GM12874 (cell line): ENCODE measurements at regions not wholly inside any gene's neighbourhood (a gene's known extent, or its start where the extent isn't known, plus 50 kb on each side); places are given as distances from the start of the nearest gene placed in this dataset.
A peak's percentile ranks its signal among the peaks of the same experiment; 100 is the strongest.

Experiments
- CTCF ChIP-seq: IDR thresholded peaks from 2 replicates; pipeline ENCODE4 v1.5.1; 2011; ENCODE audit warnings: low read depth, mild to moderate bottlenecking, control low read depth, low read length, moderate library complexity; ENCODE audit not compliant: insufficient read depth

- no peak for TF ChIP-seq CTCF
These were observed 75.2 kb downstream of the IER5 start for GRCh38 chr1:181163662-181164061.

- peak; percentile 80 for TF ChIP-seq CTCF
These were observed 78.1 kb downstream of the IER5 start for GRCh38 chr1:181166377-181167196.

- TF ChIP-seq CTCF: no peak
These were observed 80.9 kb downstream of the IER5 start for GRCh38 chr1:181169281-181169865.

- TF ChIP-seq CTCF: no peak
These were observed 81.7 kb downstream of the IER5 start for GRCh38 chr1:181170194-181170593.

- TF ChIP-seq CTCF: no peak
These were observed 83.6 kb downstream of the IER5 start for GRCh38 chr1:181172082-181172481.

GRCh38 chr1:181173761-181174447 lies 85.4 kb downstream of the IER5 start:
- no peak for TF ChIP-seq CTCF

- TF ChIP-seq CTCF: no peak
These were observed 86.4 kb downstream of the IER5 start for GRCh38 chr1:181174861-181175260.
